ENCODE measurements at regions not wholly inside any gene's neighbourhood (a gene's known extent, or its start where the extent isn't known, plus 50 kb on each side); places are given as distances from the start of the nearest gene placed in this dataset.

DNA sequence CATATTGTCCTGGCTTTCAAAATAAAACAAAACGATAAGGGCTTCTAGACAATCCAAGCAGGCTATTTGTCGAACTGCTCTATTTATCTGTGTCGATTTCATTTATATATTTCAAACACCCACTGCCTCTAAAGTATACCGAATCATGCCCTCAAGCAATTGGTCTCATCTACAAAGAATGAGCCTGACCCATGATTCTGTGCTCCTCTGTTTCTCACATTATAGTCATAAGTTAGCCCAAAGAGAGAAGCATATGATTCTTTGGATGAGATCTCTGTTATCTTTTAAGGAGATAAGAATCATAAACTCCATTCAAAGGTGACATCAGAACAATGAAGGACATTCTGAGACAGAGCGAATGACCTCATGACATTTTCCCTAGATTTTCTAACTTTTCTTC is 191.1 kb downstream of the MAP2K6 start:
- no peak overlapping the region for H3K27ac ChIP-seq
- TF ChIP-seq POLR2AphosphoS5 (IDR thresholded peaks at IDR 0.05; ENCODE audit: borderline replicate concordance, low read depth, low read length) (no peak), EZH2 (IDR thresholded peaks at IDR 0.05) (no peak), FOXP2 (optimal IDR thresholded peaks at IDR 0.05; ENCODE audit: control extremely low read depth, extremely low read length, insufficient read depth) (no peak)
- no peaks in the 10 kb centered on the region for H3K9me3 ChIP-seq (ENCODE audit: low read depth, low read length)
- no peak overlapping the region for H3K9ac ChIP-seq (ENCODE audit: insufficient read length)
- H3K4me3 ChIP-seq: no peak overlapping the region
- DNase-seq (ENCODE audit: low read depth, low spot score): no peak
- H3K36me3 ChIP-seq (ENCODE audit: insufficient read depth, low read length): no peaks in the 10 kb centered on the region

DNA sequence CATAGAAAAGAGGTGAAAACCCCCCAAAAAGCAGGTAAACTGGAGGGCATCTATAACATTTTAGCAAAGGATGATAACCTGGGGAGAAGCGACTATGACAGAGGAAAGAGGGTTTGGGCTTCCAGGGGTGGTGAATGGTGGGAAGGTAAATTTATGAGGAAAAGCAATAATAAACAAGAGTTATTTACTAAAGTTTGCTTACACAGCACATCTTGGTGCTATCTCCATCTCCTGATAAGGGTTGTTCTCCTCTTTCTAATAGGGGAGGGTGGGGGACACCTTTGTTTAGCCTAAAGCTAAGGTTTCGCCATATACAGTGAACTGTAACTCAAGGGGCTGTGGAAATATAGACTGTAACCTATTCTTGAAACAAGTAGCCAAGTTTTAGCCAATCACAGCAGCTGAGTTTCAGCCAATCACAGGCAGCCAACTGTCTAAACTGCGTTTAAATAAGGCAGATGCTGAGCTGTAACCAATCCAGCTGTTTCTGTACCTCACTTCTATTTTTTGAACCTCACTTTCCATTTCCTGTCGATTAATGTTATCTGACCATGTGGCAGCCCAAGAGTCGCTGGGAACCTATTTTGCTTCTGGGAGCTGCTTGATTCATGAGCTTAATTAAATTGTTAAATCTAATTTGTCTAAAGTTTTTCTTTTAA is 191.8 kb downstream of the MAP2K6 start:
- TF ChIP-seq EZH2 (IDR thresholded peaks at IDR 0.05) (no peak), FOXP2 (optimal IDR thresholded peaks at IDR 0.05; ENCODE audit: control extremely low read depth, extremely low read length, insufficient read depth) (no peak), POLR2AphosphoS5 (IDR thresholded peaks at IDR 0.05; ENCODE audit: borderline replicate concordance, low read depth, low read length) (no peak)
- no peak for DNase-seq (ENCODE audit: low read depth, low spot score)
- Histone ChIP-seq H3K4me3 (no peak overlapping the region), H3K9me3 (ENCODE audit: low read depth, low read length) (no peaks in the 10 kb centered on the region), H3K27ac (no peak overlapping the region), H3K36me3 (ENCODE audit: insufficient read depth, low read length) (no peaks in the 10 kb centered on the region), H3K9ac (ENCODE audit: insufficient read length) (no peak overlapping the region)

DNA sequence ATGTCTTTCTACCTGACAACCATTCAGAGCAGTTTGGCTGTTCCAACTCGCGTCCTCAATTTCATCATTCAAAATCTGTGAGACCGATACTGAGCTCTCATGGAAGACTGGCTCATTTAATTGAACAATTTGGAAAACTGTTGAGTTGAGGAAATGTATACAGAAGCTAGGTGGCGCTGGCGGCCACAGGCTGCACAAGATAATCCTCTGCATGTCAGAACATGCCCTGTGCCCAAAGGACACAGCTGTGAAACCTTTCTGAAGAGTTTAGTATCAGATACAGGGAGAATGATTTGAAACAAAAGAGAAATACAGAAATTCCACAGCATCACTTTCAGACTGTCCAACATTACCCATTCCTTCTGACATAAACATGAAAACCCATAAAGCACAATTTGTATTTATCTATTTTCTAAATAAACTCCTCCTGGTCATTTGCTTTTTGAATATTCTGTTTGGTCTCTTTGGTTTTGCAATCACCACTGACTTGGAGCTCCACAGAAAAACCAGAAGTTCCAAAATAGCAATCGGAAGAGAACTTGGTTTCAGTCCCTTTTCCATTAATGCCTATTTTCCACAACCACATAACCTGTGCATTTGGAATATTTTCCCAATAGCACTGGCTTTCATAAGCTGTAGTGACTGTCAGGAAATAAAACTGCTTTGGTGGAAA is 192.8 kb downstream of the MAP2K6 start:
- TF ChIP-seq EZH2 (IDR thresholded peaks at IDR 0.05): no peak
- no peak for TF ChIP-seq POLR2AphosphoS5 (IDR thresholded peaks at IDR 0.05; ENCODE audit: borderline replicate concordance, low read depth, low read length)
- TF ChIP-seq FOXP2 (optimal IDR thresholded peaks at IDR 0.05; ENCODE audit: control extremely low read depth, extremely low read length, insufficient read depth): no peak
- Histone ChIP-seq H3K36me3 (ENCODE audit: insufficient read depth, low read length) (no peaks in the 10 kb centered on the region), H3K9me3 (ENCODE audit: low read depth, low read length) (no peaks in the 10 kb centered on the region), H3K9ac (ENCODE audit: insufficient read length) (no peak overlapping the region), H3K4me3 (peak overlapping the region; percentile 37; the same call in 1 of the 2 replicates), H3K27ac (no peak overlapping the region)
- DNase-seq (ENCODE audit: low read depth, low spot score): no peak

DNA sequence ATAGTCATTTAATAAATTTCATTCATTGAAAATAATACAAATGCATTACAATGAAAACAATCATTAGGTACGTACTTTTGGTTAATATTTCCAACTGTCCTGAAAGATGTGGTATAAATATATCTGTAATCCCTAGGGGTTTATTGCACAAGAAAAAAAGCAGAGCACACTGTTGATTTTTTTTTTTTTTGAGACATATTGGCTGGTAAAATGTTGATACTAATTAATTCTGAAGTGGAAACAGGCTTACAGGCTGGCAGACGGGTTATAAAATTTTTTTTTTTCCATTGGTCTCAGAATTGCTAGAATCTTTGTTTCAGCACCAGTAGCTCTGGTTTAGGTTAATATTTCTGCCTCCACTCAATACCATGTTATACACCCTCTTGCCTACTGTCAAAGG is 193.6 kb downstream of the MAP2K6 start:
- H3K36me3 ChIP-seq (ENCODE audit: insufficient read depth, low read length): no peaks in the 10 kb centered on the region
- no peak overlapping the region for H3K9ac ChIP-seq (ENCODE audit: insufficient read length)
- H3K4me3 ChIP-seq: no peak overlapping the region
- no peaks in the 10 kb centered on the region for H3K9me3 ChIP-seq (ENCODE audit: low read depth, low read length)
- no peak overlapping the region for H3K27ac ChIP-seq
- TF ChIP-seq FOXP2 (optimal IDR thresholded peaks at IDR 0.05; ENCODE audit: control extremely low read depth, extremely low read length, insufficient read depth) (no peak), EZH2 (IDR thresholded peaks at IDR 0.05) (no peak), POLR2AphosphoS5 (IDR thresholded peaks at IDR 0.05; ENCODE audit: borderline replicate concordance, low read depth, low read length) (no peak)
- no peak for DNase-seq (ENCODE audit: low read depth, low spot score)

DNA sequence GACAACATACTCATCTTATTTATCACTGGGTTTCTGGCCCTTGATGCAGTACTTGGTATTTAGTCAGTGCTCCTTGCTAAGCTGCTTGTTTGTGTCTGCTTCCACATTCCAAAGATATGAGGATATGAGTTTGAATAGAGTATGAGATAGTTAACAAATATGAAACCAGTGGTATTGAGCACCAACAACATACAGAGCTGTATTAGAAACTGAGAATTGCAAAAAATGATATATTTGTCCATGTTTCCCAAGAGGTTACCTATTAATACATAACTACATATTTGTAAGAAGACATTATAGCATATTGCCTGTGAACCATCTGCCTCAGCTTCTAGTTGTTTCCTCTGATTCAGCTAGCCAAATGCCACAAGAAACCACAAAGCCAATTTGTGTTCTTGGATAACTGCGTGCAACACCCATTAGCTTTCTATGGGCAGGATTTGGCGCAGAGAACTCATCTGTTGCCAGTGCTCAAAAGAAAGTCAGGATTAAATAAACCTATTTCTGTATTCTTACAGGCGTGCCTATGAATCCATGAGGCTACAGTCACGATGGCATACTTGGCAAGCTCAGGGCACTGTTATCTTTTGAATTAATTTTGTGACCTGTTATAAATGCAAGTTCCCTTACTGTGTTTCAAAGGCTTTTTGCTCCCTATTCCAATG is 194.4 kb downstream of the MAP2K6 start:
- H3K9me3 ChIP-seq (ENCODE audit: low read depth, low read length): no peaks in the 10 kb centered on the region
- H3K9ac ChIP-seq (ENCODE audit: insufficient read length): no peak overlapping the region
- TF ChIP-seq FOXP2 (optimal IDR thresholded peaks at IDR 0.05; ENCODE audit: control extremely low read depth, extremely low read length, insufficient read depth) (no peak), EZH2 (IDR thresholded peaks at IDR 0.05) (no peak), POLR2AphosphoS5 (IDR thresholded peaks at IDR 0.05; ENCODE audit: borderline replicate concordance, low read depth, low read length) (no peak)
- no peak for DNase-seq (ENCODE audit: low read depth, low spot score)
- H3K36me3 ChIP-seq (ENCODE audit: insufficient read depth, low read length): no peaks in the 10 kb centered on the region
- H3K4me3 ChIP-seq: no peak overlapping the region
- H3K27ac ChIP-seq: no peak overlapping the region

DNA sequence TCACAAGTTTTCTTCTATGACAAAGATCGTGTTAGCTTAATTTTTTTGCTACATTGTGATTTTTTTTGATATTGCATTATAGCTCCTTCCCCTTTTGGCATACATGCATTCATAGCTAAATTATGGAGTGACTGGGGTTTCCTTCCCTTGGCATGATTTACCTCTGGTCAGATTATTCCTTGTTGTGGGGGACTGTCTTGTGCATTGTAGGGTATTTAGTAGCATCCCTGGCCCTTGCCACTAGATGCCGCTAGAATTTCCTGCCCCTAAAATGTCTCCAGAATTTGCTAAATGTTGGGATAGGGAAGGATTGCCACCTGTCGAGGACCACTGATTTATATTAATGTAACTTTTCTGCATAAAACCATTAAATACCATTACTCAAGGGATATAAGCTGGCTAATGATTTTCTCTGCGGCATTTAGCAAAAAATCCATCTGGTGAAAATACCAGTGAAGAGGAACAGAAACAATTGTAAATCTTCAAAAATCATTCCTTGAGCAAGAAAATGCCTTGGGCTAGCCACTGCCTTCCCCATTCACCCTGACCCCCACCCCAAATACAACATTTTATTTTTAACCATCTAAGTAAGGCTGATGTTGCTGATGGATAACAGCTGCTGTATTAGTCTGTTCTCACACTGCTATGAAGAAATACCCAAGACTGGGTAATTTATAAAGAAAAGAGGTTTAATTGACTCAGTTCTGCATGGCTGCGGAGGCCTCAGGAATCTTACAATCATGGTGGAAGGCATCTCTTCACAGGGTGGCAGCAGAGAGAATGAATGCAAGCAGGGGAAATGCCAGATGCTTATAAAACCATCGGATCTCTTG is 195.2 kb downstream of the MAP2K6 start:
- no peak for DNase-seq (ENCODE audit: low read depth, low spot score)
- H3K4me3 ChIP-seq: no peak overlapping the region
- no peak overlapping the region for H3K27ac ChIP-seq

DNA sequence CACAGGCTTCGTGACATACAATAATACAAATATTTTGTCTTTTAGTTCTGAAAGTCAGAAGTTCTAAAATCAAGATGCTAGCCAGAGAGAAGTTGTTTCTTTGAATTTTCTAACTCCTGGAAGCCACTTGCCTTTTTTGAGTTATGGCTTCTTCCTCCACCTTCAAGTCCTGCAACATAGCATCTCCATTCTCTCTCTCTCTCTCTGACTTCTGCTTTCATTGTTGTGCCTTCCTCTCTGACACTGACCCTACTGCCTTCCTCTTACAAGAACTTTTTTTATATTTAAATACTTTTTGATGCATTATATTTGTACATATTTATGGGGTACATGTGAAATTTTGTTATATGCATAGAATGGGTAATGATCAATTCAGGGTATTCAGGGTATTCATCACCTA is 205.9 kb downstream of the MAP2K6 start:
- Histone ChIP-seq H3K27ac (no peak overlapping the region), H3K9me3 (ENCODE audit: low read depth, low read length) (no peaks in the 10 kb centered on the region), H3K4me3 (no peak overlapping the region), H3K9ac (ENCODE audit: insufficient read length) (no peak overlapping the region), H3K36me3 (ENCODE audit: insufficient read depth, low read length) (no peaks in the 10 kb centered on the region)
- TF ChIP-seq POLR2AphosphoS5 (IDR thresholded peaks at IDR 0.05; ENCODE audit: borderline replicate concordance, low read depth, low read length): no peak
- TF ChIP-seq EZH2 (IDR thresholded peaks at IDR 0.05): no peak
- no peak for TF ChIP-seq FOXP2 (optimal IDR thresholded peaks at IDR 0.05; ENCODE audit: control extremely low read depth, extremely low read length, insufficient read depth)
- no peak for DNase-seq (ENCODE audit: low read depth, low spot score)

More for the DNA sequence above, 195.2 kb downstream of the MAP2K6 start:
- TF ChIP-seq FOXP2 (optimal IDR thresholded peaks at IDR 0.05; ENCODE audit: control extremely low read depth, extremely low read length, insufficient read depth) (no peak), POLR2AphosphoS5 (IDR thresholded peaks at IDR 0.05; ENCODE audit: borderline replicate concordance, low read depth, low read length) (no peak), EZH2 (IDR thresholded peaks at IDR 0.05) (no peak)
- H3K9ac ChIP-seq (ENCODE audit: insufficient read length): no peak overlapping the region
- no peaks in the 10 kb centered on the region for H3K36me3 ChIP-seq (ENCODE audit: insufficient read depth, low read length)
- H3K9me3 ChIP-seq (ENCODE audit: low read depth, low read length): no peaks in the 10 kb centered on the region

DNA sequence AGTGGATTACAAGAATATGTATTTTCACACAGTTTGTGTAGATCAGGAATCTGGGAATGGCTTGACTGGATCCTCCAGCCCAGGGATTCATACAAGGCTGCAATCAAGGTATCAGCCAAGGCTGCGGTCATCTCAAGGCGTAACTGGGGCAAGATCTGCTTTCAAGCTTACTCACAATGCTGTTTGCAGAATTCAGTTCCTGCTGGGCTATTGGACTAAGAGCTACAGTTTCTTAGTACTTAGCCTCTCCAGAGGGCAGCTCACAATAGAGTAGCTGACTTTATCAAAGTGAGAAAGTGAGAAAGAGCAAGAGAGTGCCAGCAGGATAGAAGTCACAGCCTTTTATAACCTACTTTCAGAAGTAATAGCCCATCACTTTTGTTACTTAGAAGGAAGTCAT is 211.0 kb downstream of the MAP2K6 start:
- Histone ChIP-seq H3K27ac (no peak overlapping the region), H3K4me3 (no peak overlapping the region), H3K9me3 (ENCODE audit: low read depth, low read length) (no peaks in the 10 kb centered on the region), H3K36me3 (ENCODE audit: insufficient read depth, low read length) (no peaks in the 10 kb centered on the region), H3K9ac (ENCODE audit: insufficient read length) (no peak overlapping the region)
- no peak for TF ChIP-seq EZH2 (IDR thresholded peaks at IDR 0.05)
- no peak for TF ChIP-seq FOXP2 (optimal IDR thresholded peaks at IDR 0.05; ENCODE audit: control extremely low read depth, extremely low read length, insufficient read depth)
- TF ChIP-seq POLR2AphosphoS5 (IDR thresholded peaks at IDR 0.05; ENCODE audit: borderline replicate concordance, low read depth, low read length): no peak
- no peak for DNase-seq (ENCODE audit: low read depth, low spot score)
